Naive thymus-derived CD8-positive, alpha-beta T cell (primary cell): ENCODE measurements at regions not wholly inside any gene's neighbourhood (a gene's known extent, or its start where the extent isn't known, plus 50 kb on each side); places are given as distances from the start of the nearest gene placed in this dataset.

Experiments used
- ATAC-seq, 2 donors: fragments of 150-1000 bp; cut with Tn5 transposase in 1 of 2; sonication (Bioruptor Pico), chemical (Tn5 transposase) in 1 of 2; 1 replicate in 1 of 2; 2 replicates in 1 of 2; pipeline ENCODE4 v1.10.0; 2021; ENCODE audit warnings: mild to moderate bottlenecking in 2 of 2, moderate library complexity in 2 of 2
- POLR2A ChIA-PET: fragments of 350-600 bp; sonication (Branson Sonifier 250); formaldehyde crosslinking; loops from one replicate; lab custom pipeline; 2021; ENCODE audit warnings: antibody characterized with exemption; lab: Charles Lee
- DNase-seq, 10 donors: peaks; one replicate each; pipeline versions ENCODE4 v3.0.0 to v3.0.0-alpha.2; 2020 to 2022
- H3K27ac Mint-ChIP-seq, 10 donors: one replicate each; pipeline ENCODE4 v1.8.0; 2020 to 2022; ENCODE audit warnings: mild to moderate bottlenecking in 10 of 10, mixed read lengths in 10 of 10, moderate library complexity in 4 of 10, inconsistent platforms in 1 of 10
- H3K27me3 Mint-ChIP-seq, 5 donors: one replicate each; pipeline ENCODE4 v1.8.0; 2021 to 2022; ENCODE audit warnings: mixed read lengths in 5 of 5
- H3K36me3 Mint-ChIP-seq, 3 donors: one replicate each; pipeline ENCODE4 v1.8.0; 2020 to 2022; ENCODE audit warnings: mixed read lengths in 3 of 3, mild to moderate bottlenecking in 2 of 3, inconsistent platforms in 1 of 3
- H3K4me1 Mint-ChIP-seq, 4 donors: one replicate each; pipeline ENCODE4 v1.8.0; 2021 to 2022; ENCODE audit warnings: mixed read lengths in 4 of 4
- H3K4me3 Mint-ChIP-seq, 10 donors: one replicate each; pipeline ENCODE4 v1.8.0; 2020 to 2022; ENCODE audit warnings: mild to moderate bottlenecking in 10 of 10, mixed read lengths in 10 of 10, moderate library complexity in 6 of 10, inconsistent platforms in 1 of 10
- H3K9me3 Mint-ChIP-seq, 9 donors: one replicate each; pipeline ENCODE4 v1.8.0; 2020 to 2022; ENCODE audit warnings: mixed read lengths in 9 of 9, mild to moderate bottlenecking in 3 of 9, inconsistent platforms in 1 of 9, moderate library complexity in 1 of 9

DNA sequence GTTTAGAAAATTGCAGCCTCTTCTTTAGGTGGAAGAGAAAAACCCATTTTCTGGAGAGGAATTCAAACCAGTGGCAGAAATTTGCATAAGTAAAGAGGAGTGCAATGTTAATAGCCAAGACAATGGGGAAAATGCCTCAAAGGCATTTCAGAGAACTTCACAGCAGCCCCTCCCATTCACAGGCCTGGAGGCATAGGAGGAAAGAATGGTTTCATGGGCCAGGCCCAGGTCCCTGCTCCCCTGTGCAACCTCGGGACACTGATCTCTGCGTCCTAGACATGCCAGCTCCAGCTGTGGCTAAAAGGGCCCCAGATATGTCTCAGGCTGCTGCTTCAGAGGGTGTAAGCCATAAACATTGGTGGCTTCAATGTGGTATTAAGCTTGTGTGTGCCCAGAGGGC is 161.8 kb upstream of the CENPE start:
- H3K4me3 Mint-ChIP-seq, result no peak overlapping the region
- H3K27me3 Mint-ChIP-seq, result no peaks in the 10 kb centered on the region
- DNase-seq, result no peak
- ATAC-seq, result no peak
- no peaks in the 10 kb centered on the region for H3K4me1 Mint-ChIP-seq
- POLR2A ChIA-PET, result no interaction called here
- peaks cover 0 to 13% (median 0%) of the 10 kb centered on the region in 3 donors for H3K36me3 Mint-ChIP-seq
- H3K9me3 Mint-ChIP-seq, result peaks cover 10 to 39% (median 20%) of the 10 kb centered on the region in 9 donors
- no peak overlapping the region for H3K27ac Mint-ChIP-seq

DNA sequence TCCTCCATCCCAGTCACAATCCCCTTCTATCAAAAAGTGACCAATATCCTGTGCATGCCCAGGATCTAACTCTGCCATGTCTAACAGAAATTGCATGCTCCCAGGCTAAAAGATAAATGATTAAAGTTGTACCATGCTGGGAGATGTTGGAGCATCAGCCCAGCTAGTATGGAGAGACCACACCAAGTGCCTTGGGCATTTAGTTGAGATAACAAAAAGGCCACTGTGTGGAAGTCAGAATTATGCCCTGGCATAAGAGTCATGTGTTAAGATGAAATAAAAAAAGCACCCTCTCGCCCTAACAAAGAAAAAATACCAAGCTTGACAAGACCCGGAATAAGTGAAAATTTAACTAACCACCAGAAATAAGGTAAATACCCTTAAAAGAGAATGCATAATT is 155.9 kb upstream of the CENPE start:
- H3K27ac Mint-ChIP-seq, result no peak overlapping the region
- POLR2A ChIA-PET, result no interaction called here
- no peak for DNase-seq
- H3K4me3 Mint-ChIP-seq, result no peak overlapping the region
- H3K9me3 Mint-ChIP-seq, result peaks cover 0 to 8% (median 3%) of the 10 kb centered on the region in 9 donors
- H3K27me3 Mint-ChIP-seq, result peaks cover 0 to 4% (median 0%) of the 10 kb centered on the region in 5 donors
- peaks cover 0 to 2% (median 0%) of the 10 kb centered on the region in 3 donors for H3K36me3 Mint-ChIP-seq
- no peaks in the 10 kb centered on the region for H3K4me1 Mint-ChIP-seq
- no peak for ATAC-seq

DNA sequence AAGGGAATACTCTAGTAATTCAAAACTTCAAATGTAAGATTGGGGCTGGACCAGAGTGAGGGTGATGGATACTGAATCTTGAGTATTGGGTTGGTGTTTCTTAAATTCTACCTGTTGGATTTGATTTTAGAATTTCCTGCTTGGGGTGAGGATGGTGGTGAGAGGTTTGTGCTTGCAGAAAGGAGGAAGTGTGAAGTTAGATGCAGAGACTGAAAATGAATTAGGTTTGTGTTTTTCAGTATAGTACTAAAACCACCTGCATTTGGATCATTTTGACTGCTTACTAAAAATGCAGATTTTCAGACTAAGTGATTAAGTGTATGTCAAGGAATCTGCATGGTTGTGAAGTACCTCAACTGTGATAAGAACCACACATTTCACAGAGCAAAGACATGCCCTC is 131.5 kb upstream of the CENPE start:
- Mint-ChIP-seq H3K27me3 (peaks cover 0 to 4% (median 2%) of the 10 kb centered on the region in 5 donors), H3K4me3 (no peak overlapping the region), H3K9me3 (peaks cover 0 to 4% (median 0%) of the 10 kb centered on the region in 9 donors), H3K4me1 (no peaks in the 10 kb centered on the region), H3K36me3 (no peaks in the 10 kb centered on the region), H3K27ac (no peak overlapping the region)
- POLR2A ChIA-PET, result no interaction called here
- DNase-seq, result no peak
- no peak for ATAC-seq

DNA sequence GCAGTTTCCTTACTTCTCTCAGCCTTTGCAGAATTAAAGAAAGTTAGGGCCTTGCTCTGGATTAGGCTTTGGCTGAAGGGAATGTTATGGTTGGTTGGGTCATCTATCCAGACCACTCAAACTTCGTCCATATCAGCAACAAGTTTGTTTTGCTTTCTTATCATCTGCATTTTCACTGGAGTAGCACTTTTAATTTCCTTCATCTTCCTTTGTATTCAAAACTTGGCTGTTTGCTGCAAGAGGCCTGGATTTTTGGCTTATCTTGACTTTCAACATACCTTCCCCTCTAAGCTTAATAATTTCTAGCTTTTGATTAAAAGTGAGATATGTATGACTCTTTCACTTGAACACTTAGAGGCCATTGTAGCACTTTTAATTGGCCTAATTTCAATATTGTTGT is 126.7 kb upstream of the CENPE start:
- POLR2A ChIA-PET, result no interaction called here
- ATAC-seq (no peak), DNase-seq (no peak)
- H3K36me3 Mint-ChIP-seq, result no peaks in the 10 kb centered on the region
- H3K4me1 Mint-ChIP-seq, result no peaks in the 10 kb centered on the region
- H3K27ac Mint-ChIP-seq, result no peak overlapping the region
- peaks cover 0 to 4% (median 0%) of the 10 kb centered on the region in 5 donors for H3K27me3 Mint-ChIP-seq
- no peak overlapping the region for H3K4me3 Mint-ChIP-seq
- H3K9me3 Mint-ChIP-seq, result peaks cover 0 to 3% (median 0%) of the 10 kb centered on the region in 9 donors

DNA sequence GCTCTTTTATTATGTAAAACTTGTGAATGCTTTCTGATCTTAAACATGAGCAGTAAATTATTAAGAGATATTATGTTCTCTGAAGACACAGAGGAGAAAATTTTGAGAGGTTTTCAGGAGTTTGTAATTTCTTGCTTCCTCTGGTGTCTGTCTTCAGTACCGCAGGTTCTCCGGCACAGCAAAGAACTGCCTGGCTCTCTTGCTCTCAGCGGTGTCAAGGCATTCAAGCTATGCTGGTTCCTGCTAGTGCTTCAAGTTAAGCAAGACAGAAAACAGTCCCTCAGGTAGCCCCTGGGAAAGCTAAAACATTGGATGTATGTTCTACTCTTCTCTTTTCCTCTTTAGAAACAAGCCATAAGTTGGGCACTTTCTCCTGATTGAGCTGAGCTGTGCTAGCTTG is 120.2 kb upstream of the CENPE start:
- peaks cover 3 to 46% (median 24%) of the 10 kb centered on the region in 9 donors for H3K9me3 Mint-ChIP-seq
- no peak for ATAC-seq
- no peak for DNase-seq
- H3K27ac Mint-ChIP-seq, result no peak overlapping the region
- POLR2A ChIA-PET, result no interaction called here
- H3K4me3 Mint-ChIP-seq, result no peak overlapping the region
- H3K27me3 Mint-ChIP-seq, result peaks cover 0 to 4% (median 0%) of the 10 kb centered on the region in 5 donors
- H3K36me3 Mint-ChIP-seq, result peaks cover 0 to 18% (median 0%) of the 10 kb centered on the region in 3 donors
- no peaks in the 10 kb centered on the region for H3K4me1 Mint-ChIP-seq

DNA sequence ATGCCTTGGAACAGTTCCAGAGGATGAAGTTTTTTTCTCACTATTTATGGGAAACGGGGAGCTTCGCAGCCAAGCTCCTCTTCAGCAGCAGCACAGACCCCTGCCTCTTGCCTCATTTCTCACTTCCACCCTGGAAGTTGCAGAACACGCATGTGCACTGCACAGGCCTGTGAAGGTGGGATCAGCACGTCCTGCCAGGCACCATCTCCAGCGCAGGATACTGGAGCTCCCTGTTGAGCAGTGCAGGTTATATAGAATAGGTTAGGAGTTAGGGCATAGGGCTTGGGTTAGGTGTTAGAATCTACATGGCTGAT is 110.1 kb upstream of the CENPE start:
- H3K27me3 Mint-ChIP-seq, result peaks cover 2 to 16% (median 8%) of the 10 kb centered on the region in 5 donors
- peaks cover 0 to 4% (median 0%) of the 10 kb centered on the region in 3 donors for H3K36me3 Mint-ChIP-seq
- H3K9me3 Mint-ChIP-seq, result peaks cover 0 to 30% (median 5%) of the 10 kb centered on the region in 9 donors
- no peak overlapping the region for H3K4me3 Mint-ChIP-seq
- no peaks in the 10 kb centered on the region for H3K4me1 Mint-ChIP-seq
- POLR2A ChIA-PET, result no interaction called here
- no peak for ATAC-seq
- H3K27ac Mint-ChIP-seq, result no peak overlapping the region
- no peak for DNase-seq

DNA sequence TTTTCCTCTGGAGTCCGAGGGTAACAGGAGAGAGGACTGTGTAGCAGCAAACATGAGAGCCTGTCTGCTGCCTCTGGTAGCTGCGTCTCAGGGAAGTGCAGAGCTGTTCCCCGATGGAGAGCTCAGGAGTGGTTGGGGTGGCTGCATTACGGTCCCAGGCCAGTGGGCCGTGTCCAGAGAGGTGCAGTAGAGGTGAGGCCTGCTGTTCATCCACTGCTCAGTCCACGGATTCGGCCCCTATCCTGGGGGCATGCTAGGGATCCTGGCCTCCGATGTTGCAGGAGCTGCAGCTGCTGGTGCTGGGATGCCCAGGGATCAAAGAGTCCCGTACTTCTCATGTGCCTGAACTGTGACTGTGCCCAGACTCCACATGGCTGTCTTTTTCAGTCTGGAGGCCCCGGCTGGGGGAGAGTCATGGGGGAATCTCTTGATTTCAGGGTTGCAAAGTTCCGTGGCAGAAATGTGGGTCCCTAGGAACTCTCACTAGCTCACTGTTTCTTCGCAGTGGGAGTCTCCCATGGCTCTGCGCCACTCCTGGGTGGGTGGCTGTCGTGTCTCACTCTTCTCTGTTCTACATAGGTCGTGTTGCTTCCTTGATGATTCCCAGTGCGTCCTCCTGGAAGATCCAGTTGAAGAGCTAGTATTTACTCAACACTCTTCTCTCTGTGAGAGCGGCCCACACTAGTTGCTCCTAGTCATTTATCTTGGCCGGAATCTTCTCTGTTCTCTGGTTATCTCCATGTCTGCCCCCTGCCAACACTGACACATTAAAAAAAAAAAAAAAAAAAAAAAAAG is 109.5 kb upstream of the CENPE start:
- Mint-ChIP-seq H3K9me3 (peaks cover 0 to 30% (median 5%) of the 10 kb centered on the region in 9 donors), H3K36me3 (peaks cover 0 to 4% (median 0%) of the 10 kb centered on the region in 3 donors), H3K27ac (no peak overlapping the region), H3K4me1 (no peaks in the 10 kb centered on the region), H3K4me3 (no peak overlapping the region), H3K27me3 (peaks cover 2 to 16% (median 8%) of the 10 kb centered on the region in 5 donors)
- no peak for ATAC-seq
- POLR2A ChIA-PET, result no interaction called here
- DNase-seq, result no peak

DNA sequence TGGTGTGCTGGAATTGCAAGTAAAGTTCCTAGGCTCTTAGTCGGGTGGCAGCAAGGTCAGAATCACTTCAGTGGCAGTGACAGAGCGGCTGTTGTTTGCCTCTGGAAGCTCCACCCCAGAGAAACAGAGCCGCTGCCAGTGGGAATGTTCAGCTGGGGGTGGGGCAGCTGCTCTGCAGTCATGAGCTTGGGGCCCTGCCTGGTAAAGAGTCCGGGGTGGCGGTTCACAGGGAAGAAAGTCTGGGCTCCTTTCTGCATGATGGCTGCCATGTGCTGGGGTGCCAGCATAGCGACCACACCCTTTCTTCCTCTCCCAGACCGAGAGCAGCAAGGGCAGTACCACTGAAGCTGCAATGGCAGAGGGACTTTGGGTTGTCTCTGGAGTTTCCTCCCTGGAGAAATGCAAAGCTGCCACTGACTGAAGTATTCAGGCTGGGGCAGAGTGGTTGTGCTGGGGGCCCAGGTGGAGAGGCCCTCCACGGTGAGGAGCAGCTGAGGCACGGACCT is 108.8 kb upstream of the CENPE start:
- Mint-ChIP-seq H3K27me3 (peaks cover 2 to 16% (median 8%) of the 10 kb centered on the region in 5 donors), H3K4me3 (no peak overlapping the region), H3K9me3 (peaks cover 0 to 23% (median 5%) of the 10 kb centered on the region in 9 donors), H3K4me1 (no peaks in the 10 kb centered on the region), H3K27ac (peak overlapping the region in 1 of 10 donors; percentile 57), H3K36me3 (peaks cover 0 to 4% (median 0%) of the 10 kb centered on the region in 3 donors)
- DNase-seq (no peak), ATAC-seq (no peak)
- POLR2A ChIA-PET, result no interaction called here

DNA sequence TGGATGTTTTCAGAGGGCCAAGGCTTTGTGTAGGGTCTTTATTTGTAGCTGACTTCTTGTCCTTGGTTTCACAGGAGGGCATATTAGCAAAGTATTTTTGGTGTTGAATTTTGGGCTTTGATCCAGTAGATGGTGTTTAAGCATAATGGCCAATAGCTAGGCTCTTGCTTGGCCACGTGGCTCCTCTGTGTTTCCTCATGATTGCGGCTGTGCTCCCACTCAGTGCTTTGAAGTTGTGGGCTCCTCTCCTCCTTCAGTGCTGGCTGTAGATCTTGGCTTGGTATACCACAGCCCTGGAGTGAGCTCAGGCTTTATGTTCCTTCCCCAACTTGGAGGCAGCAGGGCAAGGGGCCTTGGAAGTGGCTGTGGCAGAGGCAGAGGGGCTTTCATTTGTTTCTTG is 107.2 kb upstream of the CENPE start:
- Mint-ChIP-seq H3K4me3 (no peak overlapping the region), H3K27me3 (peaks cover 2 to 16% (median 6%) of the 10 kb centered on the region in 5 donors), H3K4me1 (no peaks in the 10 kb centered on the region), H3K36me3 (peaks cover 0 to 4% (median 0%) of the 10 kb centered on the region in 3 donors), H3K9me3 (peaks cover 0 to 12% (median 4%) of the 10 kb centered on the region in 9 donors), H3K27ac (no peak overlapping the region)
- POLR2A ChIA-PET, result no interaction called here
- ATAC-seq, result no peak
- no peak for DNase-seq

DNA sequence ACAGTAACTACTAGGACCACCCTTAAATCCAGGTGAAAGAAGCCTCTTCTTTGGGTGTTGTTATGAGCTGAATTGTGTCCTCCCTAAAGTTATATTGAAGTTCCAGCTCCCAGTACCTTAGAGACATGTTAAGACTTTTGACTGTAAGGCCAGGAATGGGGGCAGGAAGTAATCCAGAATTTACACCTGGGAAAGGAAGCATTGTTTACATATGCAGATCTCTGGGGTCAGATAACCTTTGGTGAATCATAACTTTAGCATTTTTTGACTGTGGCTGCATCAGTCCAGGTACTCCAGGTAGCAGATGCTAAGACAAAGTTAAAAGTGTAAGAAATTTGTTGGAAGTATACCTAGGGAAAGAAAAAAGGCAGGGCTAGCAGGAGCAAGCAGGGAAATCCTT is 104.9 kb upstream of the CENPE start:
- peaks cover 0 to 10% (median 0%) of the 10 kb centered on the region in 9 donors for H3K9me3 Mint-ChIP-seq
- no peak overlapping the region for H3K4me3 Mint-ChIP-seq

DNA sequence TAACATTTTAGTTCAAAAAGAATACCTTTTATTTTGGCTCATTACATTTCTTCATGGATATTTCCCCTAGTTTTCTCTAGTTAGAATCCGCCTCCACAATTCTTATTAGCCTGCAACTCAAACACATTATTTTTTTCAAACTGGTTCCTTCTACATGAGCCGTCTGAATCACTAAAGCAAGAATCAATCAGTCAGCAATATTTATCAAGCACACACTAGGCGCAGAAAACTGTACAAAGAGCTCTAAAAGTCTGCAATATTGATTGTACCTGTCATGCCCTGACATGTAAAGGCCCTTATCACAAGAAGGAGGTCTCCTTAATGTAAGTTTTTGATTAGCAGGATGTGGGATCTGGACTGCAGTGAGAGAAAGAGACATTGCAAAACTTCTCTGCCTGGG is 94.8 kb upstream of the CENPE start:
- H3K36me3 Mint-ChIP-seq, result no peaks in the 10 kb centered on the region
- no peak overlapping the region for H3K27ac Mint-ChIP-seq
- peaks cover 0 to 8% (median 2%) of the 10 kb centered on the region in 9 donors for H3K9me3 Mint-ChIP-seq
- DNase-seq, result no peak
- no peak for ATAC-seq
- no peak overlapping the region for H3K4me3 Mint-ChIP-seq
- peaks cover 0 to 2% (median 1%) of the 10 kb centered on the region in 5 donors for H3K27me3 Mint-ChIP-seq
- no peaks in the 10 kb centered on the region for H3K4me1 Mint-ChIP-seq
- POLR2A ChIA-PET, result no interaction called here

More for the DNA sequence above, 104.9 kb upstream of the CENPE start:
- Mint-ChIP-seq H3K36me3 (no peaks in the 10 kb centered on the region), H3K4me1 (no peaks in the 10 kb centered on the region), H3K27me3 (peaks cover 0 to 16% (median 6%) of the 10 kb centered on the region in 5 donors), H3K27ac (no peak overlapping the region)
- POLR2A ChIA-PET, result no interaction called here
- DNase-seq, result no peak
- ATAC-seq, result no peak

DNA sequence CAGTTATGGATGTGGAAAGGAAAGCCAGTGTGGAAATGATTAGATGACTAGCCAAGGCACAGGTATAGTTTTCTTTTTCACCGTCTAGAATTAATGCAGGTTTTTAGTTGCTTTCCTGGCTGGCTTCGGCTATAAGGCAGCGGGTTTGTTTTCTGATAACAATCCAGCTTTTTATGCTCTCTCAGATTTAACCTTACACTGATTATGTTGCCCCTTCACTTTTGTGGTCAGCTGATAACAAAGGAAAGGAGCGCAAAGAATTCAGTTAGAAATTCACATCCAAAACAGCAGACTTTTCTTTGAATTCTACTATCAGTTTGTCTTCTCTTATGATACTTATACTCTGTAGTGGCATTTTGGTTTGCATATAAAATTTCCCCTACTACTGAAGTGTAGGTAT is 94.2 kb upstream of the CENPE start:
- Mint-ChIP-seq H3K4me3 (no peak overlapping the region), H3K9me3 (peaks cover 0 to 7% (median 0%) of the 10 kb centered on the region in 9 donors), H3K36me3 (no peaks in the 10 kb centered on the region), H3K27ac (no peak overlapping the region), H3K27me3 (peaks cover 0 to 2% (median 1%) of the 10 kb centered on the region in 5 donors), H3K4me1 (no peaks in the 10 kb centered on the region)
- POLR2A ChIA-PET, result no interaction called here
- ATAC-seq, result no peak
- no peak for DNase-seq

DNA sequence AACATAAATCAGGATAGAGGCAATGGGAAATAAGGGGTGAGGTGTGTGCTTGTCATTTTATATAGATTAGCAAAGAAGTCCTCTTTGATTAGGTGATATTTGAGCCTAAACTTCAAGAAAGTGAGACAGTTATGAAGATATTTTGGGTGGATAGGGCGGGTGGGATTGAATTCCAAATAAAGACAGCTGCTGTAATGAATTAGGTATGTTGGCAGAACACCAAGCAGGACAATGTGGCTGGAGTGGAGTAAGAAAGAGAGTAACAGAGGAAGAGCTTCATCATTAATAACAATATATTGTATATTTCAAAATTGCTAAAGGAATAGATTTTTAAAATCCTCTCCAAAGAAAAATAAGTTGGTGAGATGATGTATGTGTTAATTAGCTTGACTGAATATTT is 91.0 kb upstream of the CENPE start:
- H3K27ac Mint-ChIP-seq, result no peak overlapping the region
- no peaks in the 10 kb centered on the region for H3K4me1 Mint-ChIP-seq
- H3K36me3 Mint-ChIP-seq, result no peaks in the 10 kb centered on the region
- DNase-seq (no peak), ATAC-seq (no peak)
- peaks cover 0 to 2% (median 1%) of the 10 kb centered on the region in 5 donors for H3K27me3 Mint-ChIP-seq
- POLR2A ChIA-PET, result no interaction called here
- no peak overlapping the region for H3K4me3 Mint-ChIP-seq
- H3K9me3 Mint-ChIP-seq, result peaks cover 0 to 14% (median 0%) of the 10 kb centered on the region in 9 donors
